BJ (cell line): ENCODE measurements at regions not wholly inside any gene's neighbourhood (a gene's known extent, or its start where the extent isn't known, plus 50 kb on each side); places are given as distances from the start of the nearest gene placed in this dataset.

Experiments used
- CTCF ChIA-PET: fragments of 350-600 bp; formaldehyde crosslinking; extraction: SDS; loops from one replicate; lab custom pipeline; 2021; ENCODE audit warnings: antibody characterized with exemption, inconsistent platforms; lab: Yijun Ruan, JAX
- POLR2A ChIA-PET: fragments of 300-600 bp; sonication (Branson Sonifier 250); formaldehyde crosslinking; extraction: SDS; loops from one replicate; lab custom pipeline; 2021; ENCODE audit warnings: antibody characterized with exemption; lab: Charles Lee
- DNase-seq: peaks from one replicate; pipeline ENCODE4 v3.0.0-alpha.2; 2011; ENCODE audit warnings: low read depth
- H3K27me3 ChIP-seq: 2 replicates; pipeline ENCODE4 v1.6.0; 2011; ENCODE audit warnings: low read length; ENCODE audit not compliant: control insufficient read depth, insufficient read depth
- H3K36me3 ChIP-seq: 2 replicates; pipeline ENCODE4 v1.5.1; 2011; ENCODE audit warnings: low read length; ENCODE audit not compliant: control insufficient read depth, insufficient read depth
- H3K4me3 ChIP-seq: 2 replicates; pipeline ENCODE4 v1.5.1; 2011; ENCODE audit warnings: low read depth, mild to moderate bottlenecking, control low read depth, low read length
- TF ChIP-seq, protein P1 (sequence below): IDR thresholded peaks from 2 replicates; pipeline ENCODE4 v1.5.1; 2011; ENCODE audit warnings: low read depth, mild to moderate bottlenecking, control low read depth, inconsistent platforms, low read length, moderate library complexity; ENCODE audit not compliant: insufficient read depth

DNA sequence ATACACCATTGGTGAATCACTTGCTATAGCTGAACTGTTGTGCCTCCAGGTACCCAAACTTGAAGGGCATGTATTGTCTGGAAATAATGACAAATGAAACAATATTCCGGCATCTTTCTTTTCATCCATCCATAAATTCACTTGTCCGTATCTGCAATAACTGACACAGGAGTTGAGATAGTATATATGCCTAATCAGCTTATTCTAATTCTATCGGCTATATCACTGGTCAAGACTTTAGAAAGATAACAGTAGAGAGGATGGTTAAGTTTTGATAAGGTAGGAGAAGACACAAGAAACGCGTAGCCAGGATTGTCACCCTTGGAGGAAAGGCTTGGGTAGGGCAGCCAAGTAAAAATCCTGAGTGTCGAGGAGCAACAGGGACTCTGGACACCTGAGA is 1634.6 kb upstream of the CELF4 start:
- no peaks in the 10 kb centered on the region for H3K27me3 ChIP-seq
- TF ChIP-seq, protein P1, sequence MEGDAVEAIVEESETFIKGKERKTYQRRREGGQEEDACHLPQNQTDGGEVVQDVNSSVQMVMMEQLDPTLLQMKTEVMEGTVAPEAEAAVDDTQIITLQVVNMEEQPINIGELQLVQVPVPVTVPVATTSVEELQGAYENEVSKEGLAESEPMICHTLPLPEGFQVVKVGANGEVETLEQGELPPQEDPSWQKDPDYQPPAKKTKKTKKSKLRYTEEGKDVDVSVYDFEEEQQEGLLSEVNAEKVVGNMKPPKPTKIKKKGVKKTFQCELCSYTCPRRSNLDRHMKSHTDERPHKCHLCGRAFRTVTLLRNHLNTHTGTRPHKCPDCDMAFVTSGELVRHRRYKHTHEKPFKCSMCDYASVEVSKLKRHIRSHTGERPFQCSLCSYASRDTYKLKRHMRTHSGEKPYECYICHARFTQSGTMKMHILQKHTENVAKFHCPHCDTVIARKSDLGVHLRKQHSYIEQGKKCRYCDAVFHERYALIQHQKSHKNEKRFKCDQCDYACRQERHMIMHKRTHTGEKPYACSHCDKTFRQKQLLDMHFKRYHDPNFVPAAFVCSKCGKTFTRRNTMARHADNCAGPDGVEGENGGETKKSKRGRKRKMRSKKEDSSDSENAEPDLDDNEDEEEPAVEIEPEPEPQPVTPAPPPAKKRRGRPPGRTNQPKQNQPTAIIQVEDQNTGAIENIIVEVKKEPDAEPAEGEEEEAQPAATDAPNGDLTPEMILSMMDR = no peak
- H3K4me3 ChIP-seq = no peak overlapping the region
- no peak for DNase-seq
- ChIA-PET CTCF (interaction anchor here (0.8 kb wide), 1 partner anchor 12 kb away, joined by 3 read pairs; no protein-coding TSS in a partner anchor), POLR2A (no interaction called here)
- no peaks in the 10 kb centered on the region for H3K36me3 ChIP-seq

DNA sequence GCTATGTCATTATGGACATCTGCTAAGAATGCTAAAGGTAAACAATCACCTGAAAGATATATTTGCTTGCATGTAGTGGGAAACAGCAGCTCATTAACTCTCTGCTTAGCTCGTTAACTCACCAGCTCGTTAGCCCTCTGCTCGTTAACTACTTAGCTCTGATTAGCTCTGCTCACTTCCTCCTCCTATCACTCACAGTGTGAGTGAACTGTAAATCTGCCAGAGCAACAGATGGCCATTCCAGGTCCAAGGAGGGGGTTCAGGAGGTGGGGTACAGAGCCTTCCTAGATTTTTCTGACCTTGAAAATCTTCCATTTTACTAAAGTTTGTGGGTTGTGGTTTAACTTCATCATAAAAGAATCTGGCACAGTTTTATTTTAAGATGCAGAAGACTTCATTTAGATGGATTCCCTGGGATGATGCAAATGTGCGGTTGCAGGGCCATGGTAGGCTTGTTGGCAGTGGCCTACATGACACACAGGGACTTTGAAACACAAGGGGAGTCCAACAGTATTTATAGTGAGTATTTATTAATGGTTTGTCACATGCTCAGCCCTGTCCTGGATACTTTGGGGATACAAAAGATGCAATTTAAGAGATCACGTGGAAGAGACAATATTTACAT is 1633.7 kb upstream of the CELF4 start:
- no peaks in the 10 kb centered on the region for H3K27me3 ChIP-seq
- no peaks in the 10 kb centered on the region for H3K36me3 ChIP-seq
- POLR2A ChIA-PET = no interaction called here
- TF ChIP-seq, protein P1 = no peak
- no peak overlapping the region for H3K4me3 ChIP-seq
- no peak for DNase-seq
- CTCF ChIA-PET = interaction anchor here (0.8 kb wide), 1 partner anchor 11 kb away, joined by 3 read pairs; no protein-coding TSS in a partner anchor

DNA sequence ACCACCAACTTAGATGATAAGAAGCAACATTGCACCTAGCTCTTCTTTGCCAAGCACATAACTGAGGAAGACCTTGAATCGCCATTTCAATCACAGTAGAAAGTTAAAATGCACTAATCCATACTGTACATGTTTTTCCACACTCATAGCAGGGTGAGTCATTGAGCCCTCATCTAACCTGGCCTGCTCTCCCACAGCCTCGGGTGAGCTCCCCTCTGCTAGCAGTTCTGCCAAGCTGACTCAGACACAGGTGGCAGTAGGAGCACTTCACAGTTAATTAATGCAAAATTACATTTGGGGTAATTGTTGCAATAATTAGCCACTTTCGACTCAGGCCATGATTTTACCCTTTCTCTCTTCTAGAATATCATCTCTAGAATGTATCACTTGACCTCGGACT is 1632.8 kb upstream of the CELF4 start:
- Histone ChIP-seq H3K27me3 (no peaks in the 10 kb centered on the region), H3K36me3 (no peaks in the 10 kb centered on the region), H3K4me3 (no peak overlapping the region)
- TF ChIP-seq, protein P1 = no peak
- ChIA-PET POLR2A (no interaction called here), CTCF (no interaction called here)
- DNase-seq = no peak

DNA sequence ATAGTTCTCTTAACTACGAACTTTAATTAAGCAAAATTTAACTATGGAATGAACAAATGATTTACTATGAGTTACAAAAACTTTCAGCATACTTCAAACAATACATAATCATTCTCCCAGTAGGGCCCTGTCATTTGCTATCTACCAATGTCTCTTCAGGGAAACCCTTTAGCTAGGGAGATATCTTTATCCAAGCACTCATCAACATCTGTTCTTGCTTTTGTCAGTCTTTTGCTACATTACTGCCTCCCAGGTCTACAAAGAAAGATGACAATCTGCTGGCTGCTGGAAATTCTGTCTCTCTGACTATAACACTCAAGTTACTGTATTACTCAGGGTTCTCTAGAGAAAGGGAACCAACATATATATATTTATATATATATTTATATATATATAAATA is 1626.3 kb upstream of the CELF4 start:
- DNase-seq = no peak
- ChIA-PET CTCF (no interaction called here), POLR2A (no interaction called here)
- H3K27me3 ChIP-seq = no peaks in the 10 kb centered on the region
- H3K36me3 ChIP-seq = no peaks in the 10 kb centered on the region
- TF ChIP-seq, protein P1 = no peak
- H3K4me3 ChIP-seq = no peak overlapping the region

DNA sequence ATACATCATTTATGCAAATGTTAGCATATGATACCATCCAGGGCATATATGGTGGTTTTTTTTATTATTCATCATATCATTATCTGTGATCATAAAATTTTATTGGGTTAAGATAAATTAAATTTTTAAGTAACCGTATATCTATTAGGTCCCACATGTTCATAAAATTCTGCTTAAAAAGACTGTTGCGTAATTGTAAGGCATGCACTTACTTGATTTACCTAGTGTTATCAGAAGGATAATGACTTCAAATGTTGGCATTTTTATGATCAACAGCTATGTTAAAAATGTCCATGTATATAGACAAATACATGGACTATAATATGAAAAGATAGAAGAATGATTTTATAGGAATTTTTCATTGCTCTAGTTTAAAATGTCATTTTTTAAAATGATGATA is 1625.5 kb upstream of the CELF4 start:
- no peak for DNase-seq
- CTCF ChIA-PET = no interaction called here
- Histone ChIP-seq H3K36me3 (no peaks in the 10 kb centered on the region), H3K27me3 (no peaks in the 10 kb centered on the region), H3K4me3 (no peak overlapping the region)
- POLR2A ChIA-PET = no interaction called here
- TF ChIP-seq, protein P1 = no peak
